ENCODE measurements at regions not wholly inside any gene's neighbourhood (a gene's known extent, or its start where the extent isn't known, plus 50 kb on each side); places are given as distances from the start of the nearest gene placed in this dataset.

- TF ChIP-seq CTCF (IDR thresholded peaks at IDR 0.05) = no peak
- TF ChIP-seq POLR2A (IDR thresholded peaks at IDR 0.05) = no peak
Observed at GRCh38 chr5:53322257-53322656, 158.2 kb upstream of the FST start.
